ENCODE measurements at regions not wholly inside any gene's neighbourhood (a gene's known extent, or its start where the extent isn't known, plus 50 kb on each side); places are given as distances from the start of the nearest gene placed in this dataset.

DNA sequence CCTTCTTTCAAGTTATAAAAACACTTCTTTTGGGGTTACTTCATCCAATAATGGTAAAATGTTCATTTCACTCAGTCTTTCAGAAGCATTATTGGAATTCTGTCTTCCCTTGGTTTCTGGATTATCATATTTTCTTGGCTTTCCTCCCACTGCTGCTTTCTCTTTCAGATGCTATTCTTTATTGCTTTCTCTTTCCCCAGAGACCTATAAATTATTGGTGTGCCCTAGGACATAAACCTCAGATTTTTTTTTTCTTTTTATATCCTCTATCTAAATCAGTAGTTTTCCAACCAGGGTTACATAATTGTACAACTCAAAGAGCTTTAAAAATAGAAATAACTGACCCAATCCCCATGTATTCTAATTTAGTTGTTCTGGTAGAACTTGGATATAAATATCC is 1005.5 kb downstream of the ARAP2 start:
- BruUV-seq (replicated peaks), result no TSS peak
- Histone ChIP-seq H3K79me2 (ENCODE audit: insufficient read depth, low read depth, low read length) (no peaks in the 10 kb centered on the region), H2AFZ (ENCODE audit: low read length) (no peak overlapping the region), H3K36me3 (ENCODE audit: insufficient read depth, low read length) (no peaks in the 10 kb centered on the region), H3K9me2 (ENCODE audit: insufficient read depth, low read length) (no peaks in the 10 kb centered on the region), H3K27ac (ENCODE audit: low read depth, low read length, poor library complexity, severe bottlenecking) (no peak overlapping the region), H3K4me3 (ENCODE audit: low read depth, low read length, poor library complexity, severe bottlenecking) (no peak overlapping the region), H3K4me2 (ENCODE audit: low read length) (no peak overlapping the region), H4K20me1 (ENCODE audit: insufficient read depth, low read length) (no peaks in the 10 kb centered on the region), H3K4me1 (ENCODE audit: insufficient read depth, low read length, poor library complexity, severe bottlenecking) (no peaks in the 10 kb centered on the region), H3K9me3 (ENCODE audit: low read length) (no peaks in the 10 kb centered on the region)
- no peak for DNase-seq (ENCODE audit: low spot score)
- ChIA-PET CTCF (ENCODE audit: unreplicated experiment) (no interaction called here), POLR2A (interaction anchor here (0.7 kb wide), 1 partner anchor 909 kb away, joined by 3 read pairs; no protein-coding TSS in a partner anchor)
- TF ChIP-seq, protein P1, sequence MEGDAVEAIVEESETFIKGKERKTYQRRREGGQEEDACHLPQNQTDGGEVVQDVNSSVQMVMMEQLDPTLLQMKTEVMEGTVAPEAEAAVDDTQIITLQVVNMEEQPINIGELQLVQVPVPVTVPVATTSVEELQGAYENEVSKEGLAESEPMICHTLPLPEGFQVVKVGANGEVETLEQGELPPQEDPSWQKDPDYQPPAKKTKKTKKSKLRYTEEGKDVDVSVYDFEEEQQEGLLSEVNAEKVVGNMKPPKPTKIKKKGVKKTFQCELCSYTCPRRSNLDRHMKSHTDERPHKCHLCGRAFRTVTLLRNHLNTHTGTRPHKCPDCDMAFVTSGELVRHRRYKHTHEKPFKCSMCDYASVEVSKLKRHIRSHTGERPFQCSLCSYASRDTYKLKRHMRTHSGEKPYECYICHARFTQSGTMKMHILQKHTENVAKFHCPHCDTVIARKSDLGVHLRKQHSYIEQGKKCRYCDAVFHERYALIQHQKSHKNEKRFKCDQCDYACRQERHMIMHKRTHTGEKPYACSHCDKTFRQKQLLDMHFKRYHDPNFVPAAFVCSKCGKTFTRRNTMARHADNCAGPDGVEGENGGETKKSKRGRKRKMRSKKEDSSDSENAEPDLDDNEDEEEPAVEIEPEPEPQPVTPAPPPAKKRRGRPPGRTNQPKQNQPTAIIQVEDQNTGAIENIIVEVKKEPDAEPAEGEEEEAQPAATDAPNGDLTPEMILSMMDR (conservative IDR thresholded peaks at IDR 0.05; ENCODE audit: low read length), result no peak
- no peak for TF ChIP-seq EZH2phosphoT487 (IDR thresholded peaks at IDR 0.05; ENCODE audit: borderline replicate concordance, low read depth, low read length)
- intact Hi-C loops (cut with micrococcal nuclease; ENCODE audit: unreplicated experiment), result no loop called here

DNA sequence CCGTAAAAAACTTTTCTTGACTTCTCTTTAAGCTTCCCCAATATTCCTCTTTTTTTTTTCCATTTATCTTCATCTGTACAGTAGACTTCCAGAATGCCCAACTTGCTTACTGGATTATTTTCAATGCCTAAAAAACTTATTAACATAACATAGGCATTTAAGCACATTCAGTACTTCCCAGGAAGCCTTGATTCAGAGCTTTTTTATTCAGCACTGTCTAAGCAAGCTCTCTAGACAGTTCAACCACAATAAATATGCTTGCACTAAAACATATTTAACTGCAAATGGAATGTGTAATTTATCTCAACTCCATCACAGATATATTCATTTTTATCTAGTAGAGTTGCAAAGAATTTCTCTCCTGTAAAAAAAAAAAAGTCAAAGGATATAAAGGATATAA is 997.8 kb downstream of the ARAP2 start:
- no TSS peak for BruUV-seq (replicated peaks)
- TF ChIP-seq, protein P1 (conservative IDR thresholded peaks at IDR 0.05; ENCODE audit: low read length), result no peak
- no peak for TF ChIP-seq EZH2phosphoT487 (IDR thresholded peaks at IDR 0.05; ENCODE audit: borderline replicate concordance, low read depth, low read length)

DNA sequence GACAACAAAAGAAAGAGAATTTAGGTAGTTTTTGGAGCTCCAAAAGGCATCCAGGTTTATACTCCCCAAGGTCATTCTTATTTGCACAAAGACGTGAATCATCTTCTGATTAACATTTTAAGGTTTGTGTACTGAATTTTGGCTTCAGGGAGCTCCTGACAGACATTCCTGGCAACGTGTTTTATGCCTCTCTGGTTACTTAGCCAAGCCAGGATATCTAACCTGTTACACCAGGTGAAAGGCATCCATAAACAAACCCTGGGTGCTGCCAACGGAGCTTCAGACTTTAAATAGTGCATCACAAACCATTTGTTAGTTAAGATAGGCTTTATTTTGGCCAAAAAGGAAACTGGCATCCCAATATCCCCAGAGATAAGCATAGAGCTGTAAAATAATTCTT is 997.3 kb downstream of the ARAP2 start:
- no peaks in the 10 kb centered on the region for H4K20me1 ChIP-seq (ENCODE audit: insufficient read depth, low read length)
- no TSS peak for BruUV-seq (replicated peaks)
- no peaks in the 10 kb centered on the region for H3K9me3 ChIP-seq (ENCODE audit: low read length)
- intact Hi-C loops (cut with micrococcal nuclease; ENCODE audit: unreplicated experiment), result no loop called here
- H3K4me2 ChIP-seq (ENCODE audit: low read length), result no peak overlapping the region
- H3K36me3 ChIP-seq (ENCODE audit: insufficient read depth, low read length), result no peaks in the 10 kb centered on the region
- H3K4me1 ChIP-seq (ENCODE audit: insufficient read depth, low read length, poor library complexity, severe bottlenecking), result no peaks in the 10 kb centered on the region
- no peaks in the 10 kb centered on the region for H3K9me2 ChIP-seq (ENCODE audit: insufficient read depth, low read length)
- DNase-seq (ENCODE audit: low spot score), result no peak
- CTCF ChIA-PET (ENCODE audit: unreplicated experiment), result no interaction called here
- H3K79me2 ChIP-seq (ENCODE audit: insufficient read depth, low read depth, low read length), result no peaks in the 10 kb centered on the region
- H2AFZ ChIP-seq (ENCODE audit: low read length), result no peak overlapping the region
- no peak overlapping the region for H3K4me3 ChIP-seq (ENCODE audit: low read depth, low read length, poor library complexity, severe bottlenecking)
- H3K27ac ChIP-seq (ENCODE audit: low read depth, low read length, poor library complexity, severe bottlenecking), result no peak overlapping the region
- TF ChIP-seq, protein P1 (conservative IDR thresholded peaks at IDR 0.05; ENCODE audit: low read length), result no peak
- no peak for TF ChIP-seq EZH2phosphoT487 (IDR thresholded peaks at IDR 0.05; ENCODE audit: borderline replicate concordance, low read depth, low read length)
- POLR2A ChIA-PET, result no interaction called here

More for the DNA sequence above, 997.8 kb downstream of the ARAP2 start:
- no peaks in the 10 kb centered on the region for H3K9me3 ChIP-seq (ENCODE audit: low read length)
- H2AFZ ChIP-seq (ENCODE audit: low read length), result no peak overlapping the region
- DNase-seq (ENCODE audit: low spot score), result no peak
- H3K27ac ChIP-seq (ENCODE audit: low read depth, low read length, poor library complexity, severe bottlenecking), result no peak overlapping the region
- H3K4me1 ChIP-seq (ENCODE audit: insufficient read depth, low read length, poor library complexity, severe bottlenecking), result no peaks in the 10 kb centered on the region
- H3K4me2 ChIP-seq (ENCODE audit: low read length), result no peak overlapping the region
- no peaks in the 10 kb centered on the region for H4K20me1 ChIP-seq (ENCODE audit: insufficient read depth, low read length)
- no peaks in the 10 kb centered on the region for H3K36me3 ChIP-seq (ENCODE audit: insufficient read depth, low read length)
- intact Hi-C loops (cut with micrococcal nuclease; ENCODE audit: unreplicated experiment), result no loop called here
- CTCF ChIA-PET (ENCODE audit: unreplicated experiment), result no interaction called here
- H3K4me3 ChIP-seq (ENCODE audit: low read depth, low read length, poor library complexity, severe bottlenecking), result no peak overlapping the region
- H3K79me2 ChIP-seq (ENCODE audit: insufficient read depth, low read depth, low read length), result no peaks in the 10 kb centered on the region
- POLR2A ChIA-PET, result no interaction called here
- H3K9me2 ChIP-seq (ENCODE audit: insufficient read depth, low read length), result no peaks in the 10 kb centered on the region
